BLaER1 treated with 17β-estradiol and CSF1 and Interleukin-3, amounts not matched to agents 10 nM and 100 nM (cell line): ENCODE measurements at regions not wholly inside any gene's neighbourhood (a gene's known extent, or its start where the extent isn't known, plus 50 kb on each side); places are given as distances from the start of the nearest gene placed in this dataset.

Experiments
- H3K27ac ChIP-seq, 11 experiments: shearing (Covaris generic); formaldehyde crosslinking; 2 replicates each; pipeline ENCODE4 v1.8.1; 2022
- H3K27me3 ChIP-seq, 11 experiments: shearing (Covaris generic); formaldehyde crosslinking; 2 replicates each; pipeline ENCODE4 v1.8.1; 2022
- H3K36me3 ChIP-seq, 11 experiments: shearing (Covaris generic); formaldehyde crosslinking; 2 replicates each; pipeline ENCODE4 v1.8.1; 2022
- H3K4me1 ChIP-seq, 10 experiments: shearing (Covaris generic); formaldehyde crosslinking; 2 replicates each; pipeline ENCODE4 v1.8.1; 2022
- H3K4me2 ChIP-seq, 11 experiments: shearing (Covaris generic); formaldehyde crosslinking; 2 replicates each; pipeline ENCODE4 v1.8.1; 2022
- H3K4me3 ChIP-seq, 10 experiments: shearing (Covaris generic); formaldehyde crosslinking; 2 replicates each; pipeline ENCODE4 v1.8.1; 2022
- H3K9ac ChIP-seq, 11 experiments: shearing (Covaris generic); formaldehyde crosslinking; 2 replicates each; pipeline ENCODE4 v1.8.1; 2022
- H3K9me3 ChIP-seq, 11 experiments: shearing (Covaris generic); formaldehyde crosslinking; replicated peaks in 1 of 11; 2 replicates each; pipeline ENCODE4 v1.8.1; 2022
- H4K20me1 ChIP-seq, 11 experiments: shearing (Covaris generic); formaldehyde crosslinking; 2 replicates each; pipeline ENCODE4 v1.8.1; 2022
- Cebpa-rat ChIP-seq, 11 experiments: shearing (Covaris generic); IDR thresholded peaks; 2 replicates each; pipeline ENCODE4 v1.8.1; 2022

DNA sequence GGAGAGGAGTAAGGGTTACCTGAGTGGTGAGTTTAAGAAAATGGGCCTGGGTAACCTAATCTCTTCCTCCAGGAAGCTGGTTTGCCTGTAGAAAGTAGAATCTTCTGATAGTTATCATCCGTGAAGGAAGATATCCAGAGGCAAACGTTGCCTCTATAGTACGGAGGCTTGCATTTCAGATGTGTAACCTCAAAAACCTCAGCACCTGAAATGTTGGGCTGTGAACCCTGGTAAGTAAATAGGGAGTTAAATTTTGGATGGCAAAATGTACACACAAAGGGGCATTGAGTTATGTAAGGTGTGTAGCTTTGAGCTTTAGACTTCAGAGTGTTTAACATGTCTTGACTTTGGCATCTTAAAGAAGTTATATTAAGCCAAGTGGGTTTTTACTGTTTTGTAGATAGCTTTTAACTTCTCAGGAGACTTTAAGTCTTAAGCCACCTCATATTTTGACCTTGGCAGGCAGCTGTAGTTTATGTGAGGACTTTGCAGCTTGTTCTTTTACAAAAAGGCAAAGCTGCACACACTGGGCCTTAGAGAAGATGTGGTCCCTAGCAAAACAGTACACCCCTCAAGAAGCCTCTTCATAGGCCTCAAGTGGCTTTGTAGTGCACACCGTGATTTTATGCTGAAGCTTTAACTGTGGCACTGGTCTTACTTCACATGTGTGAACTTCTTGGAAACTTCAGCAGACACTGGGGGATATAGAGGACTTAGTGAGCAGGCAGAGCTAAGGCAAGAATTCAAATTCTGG is 83.4 kb downstream of the SNRPE start:
- H4K20me1 ChIP-seq = no peaks in the 10 kb centered on the region

DNA sequence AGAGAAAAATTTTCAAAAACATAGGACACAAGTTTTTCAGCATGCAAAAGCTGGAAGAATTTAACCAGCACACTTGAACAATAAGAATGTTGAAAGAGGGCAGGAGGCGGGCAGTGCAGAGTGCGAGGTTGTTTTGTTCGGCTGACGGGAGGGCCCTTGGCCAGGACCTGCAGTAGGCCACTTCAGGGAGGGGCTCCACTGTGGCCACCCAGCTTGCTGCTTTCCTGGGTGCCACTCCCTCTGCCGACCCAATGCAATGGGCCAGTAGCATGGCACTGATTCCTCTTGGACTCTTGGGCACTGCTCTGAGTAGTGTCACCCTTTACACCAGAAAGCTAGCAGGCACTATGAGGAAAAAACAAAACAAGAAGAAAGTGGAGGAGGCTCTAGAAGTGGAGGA is 92.9 kb downstream of the SNRPE start:
- H3K36me3 ChIP-seq = 0 out of 22 replicates have a peak, but pooled peaks cover 0 to 4% (median 0%) of the 10 kb centered on the region in 11 experiments
- TF ChIP-seq Cebpa-rat (IDR thresholded peaks at IDR 0.05) = no peak
- H4K20me1 ChIP-seq = no peaks in the 10 kb centered on the region
- peak overlapping the region in 2 of 10 experiments; percentile 16 to 18; a peak in 2 of 20 replicates for H3K4me3 ChIP-seq
- no peak overlapping the region for H3K9ac ChIP-seq
- no peak overlapping the region for H3K4me2 ChIP-seq
- peak overlapping the region in 5 of 11 experiments; percentile 9 to 35 (median 15); a peak in 4 of 22 replicates for H3K27ac ChIP-seq
- H3K9me3 ChIP-seq = peaks cover 42 to 73% (median 61%) of the 10 kb centered on the region in 11 experiments
- H3K27me3 ChIP-seq = no peaks in the 10 kb centered on the region
- H3K4me1 ChIP-seq = peaks cover 0 to 9% (median 0%) of the 10 kb centered on the region in 10 experiments; a peak in 4 of 20 replicates

More for the DNA sequence above, 83.4 kb downstream of the SNRPE start:
- H3K27ac ChIP-seq = no peak overlapping the region
- no peaks in the 10 kb centered on the region for H3K4me1 ChIP-seq
- no peak for TF ChIP-seq Cebpa-rat (IDR thresholded peaks at IDR 0.05)
- no peaks in the 10 kb centered on the region for H3K36me3 ChIP-seq
- H3K4me3 ChIP-seq = no peak overlapping the region
- H3K9me3 ChIP-seq = no peaks in the 10 kb centered on the region
- no peak overlapping the region for H3K9ac ChIP-seq
- no peaks in the 10 kb centered on the region for H3K27me3 ChIP-seq
- H3K4me2 ChIP-seq = no peak overlapping the region

DNA sequence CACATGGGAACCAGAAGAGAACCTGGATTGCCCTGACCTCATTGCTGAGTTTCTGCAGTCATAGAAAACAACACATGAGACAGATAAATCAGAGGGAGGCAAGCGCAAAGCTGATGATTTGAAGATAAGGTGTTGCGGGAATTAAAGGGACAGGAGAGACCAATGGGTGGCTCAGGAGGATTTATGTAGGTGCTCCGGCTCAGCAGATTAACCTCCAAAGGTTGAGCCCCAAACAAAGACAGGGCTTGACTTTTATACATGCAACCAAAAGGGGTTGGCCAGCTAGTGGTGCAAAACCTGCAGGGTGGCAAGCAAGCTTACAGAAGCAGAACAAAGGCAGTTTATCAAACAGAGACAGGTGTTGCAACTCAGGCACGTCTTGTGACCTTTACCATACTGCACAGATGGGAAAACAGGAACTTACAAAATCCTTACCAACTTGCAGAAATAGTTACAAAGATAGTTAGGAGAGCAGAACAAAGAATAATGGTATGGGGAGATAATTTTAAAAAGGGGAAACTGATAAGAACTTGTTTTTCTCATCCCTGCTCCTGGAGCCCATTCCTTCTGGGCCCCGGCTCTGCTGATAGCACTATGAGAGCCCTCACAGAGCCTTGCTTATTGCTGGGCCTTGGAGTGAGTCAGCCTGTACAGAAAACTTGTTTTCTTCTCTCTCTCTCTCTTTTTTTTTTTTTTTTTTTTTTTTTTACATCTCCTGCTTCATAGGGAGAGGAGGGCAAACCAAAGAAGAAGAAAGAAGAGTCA is 93.6 kb downstream of the SNRPE start:
- Histone ChIP-seq H3K4me1 (peaks cover 0 to 9% (median 0%) of the 10 kb centered on the region in 10 experiments; a peak in 4 of 20 replicates), H3K9me3 (peaks cover 42 to 73% (median 61%) of the 10 kb centered on the region in 11 experiments), H3K4me3 (peak overlapping the region in 2 of 10 experiments; percentile 0 to 16; a peak in 2 of 20 replicates), H3K36me3 (0 out of 22 replicates have a peak, but pooled peaks cover 0 to 4% (median 0%) of the 10 kb centered on the region in 11 experiments), H4K20me1 (no peaks in the 10 kb centered on the region), H3K27me3 (no peaks in the 10 kb centered on the region), H3K9ac (no peak overlapping the region), H3K4me2 (peak overlapping the region in 1 of 11 experiments; percentile 11; a peak in 1 of 22 replicates), H3K27ac (peak overlapping the region in 6 of 11 experiments; percentile 0 to 54 (median 36); a peak in 8 of 22 replicates)
- peak in 5 of 11 experiments; percentile 12 to 35 (median 25); a peak in 3 of 22 replicates for TF ChIP-seq Cebpa-rat (IDR thresholded peaks at IDR 0.05)

DNA sequence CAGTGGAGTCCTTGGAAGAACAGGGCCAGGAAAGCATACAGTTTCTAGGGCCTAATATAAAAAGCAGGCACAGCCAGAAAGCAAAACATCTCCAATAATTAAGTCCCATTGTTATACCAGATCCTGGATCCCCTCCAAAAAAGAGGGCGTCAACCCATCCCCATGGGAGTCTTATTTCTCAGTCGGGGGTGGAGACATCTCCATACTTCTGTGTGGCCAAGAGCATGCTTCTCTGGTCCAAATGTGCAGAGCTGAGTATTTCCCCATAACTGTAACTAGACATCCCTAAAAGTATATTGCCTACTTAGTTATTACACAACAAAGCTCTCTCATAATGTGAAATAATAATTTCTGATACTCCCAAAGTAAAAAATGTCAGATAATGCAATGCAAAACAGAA is 104.2 kb upstream of the SOX13 start:
- Histone ChIP-seq H3K9ac (no peak overlapping the region), H3K4me1 (no peaks in the 10 kb centered on the region), H3K9me3 (peaks cover 77 to 96% (median 81%) of the 10 kb centered on the region in 11 experiments), H4K20me1 (no peaks in the 10 kb centered on the region), H3K4me3 (no peak overlapping the region), H3K27ac (no peak overlapping the region), H3K4me2 (no peak overlapping the region), H3K27me3 (no peaks in the 10 kb centered on the region), H3K36me3 (no peaks in the 10 kb centered on the region)
- no peak for TF ChIP-seq Cebpa-rat (IDR thresholded peaks at IDR 0.05)

DNA sequence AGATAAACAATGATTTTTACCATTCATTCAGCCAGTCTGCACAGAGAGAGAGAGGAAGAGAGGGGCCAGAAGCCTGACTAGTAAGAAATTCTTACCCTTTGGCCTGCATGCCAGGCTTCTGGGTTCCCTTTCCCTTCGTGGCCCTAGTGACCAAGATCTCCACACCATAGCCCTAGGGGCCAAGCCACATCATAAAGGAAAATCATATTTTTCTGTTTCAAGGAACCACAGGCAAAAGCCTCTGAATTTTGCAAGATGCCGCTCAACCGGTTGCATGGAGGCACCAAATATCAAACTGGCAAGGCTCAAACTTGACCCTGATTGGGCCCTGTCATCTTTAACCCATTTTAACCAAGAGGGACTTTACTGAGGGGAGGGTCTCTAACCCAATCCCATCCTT is 103.1 kb upstream of the SOX13 start:
- no peak overlapping the region for H3K9ac ChIP-seq
- H3K27ac ChIP-seq = no peak overlapping the region
- no peaks in the 10 kb centered on the region for H3K27me3 ChIP-seq
- no peaks in the 10 kb centered on the region for H3K36me3 ChIP-seq
- no peaks in the 10 kb centered on the region for H4K20me1 ChIP-seq
- no peak for TF ChIP-seq Cebpa-rat (IDR thresholded peaks at IDR 0.05)
- peaks cover 76 to 94% (median 81%) of the 10 kb centered on the region in 11 experiments for H3K9me3 ChIP-seq
- H3K4me3 ChIP-seq = no peak overlapping the region
- H3K4me1 ChIP-seq = no peaks in the 10 kb centered on the region
- no peak overlapping the region for H3K4me2 ChIP-seq

DNA sequence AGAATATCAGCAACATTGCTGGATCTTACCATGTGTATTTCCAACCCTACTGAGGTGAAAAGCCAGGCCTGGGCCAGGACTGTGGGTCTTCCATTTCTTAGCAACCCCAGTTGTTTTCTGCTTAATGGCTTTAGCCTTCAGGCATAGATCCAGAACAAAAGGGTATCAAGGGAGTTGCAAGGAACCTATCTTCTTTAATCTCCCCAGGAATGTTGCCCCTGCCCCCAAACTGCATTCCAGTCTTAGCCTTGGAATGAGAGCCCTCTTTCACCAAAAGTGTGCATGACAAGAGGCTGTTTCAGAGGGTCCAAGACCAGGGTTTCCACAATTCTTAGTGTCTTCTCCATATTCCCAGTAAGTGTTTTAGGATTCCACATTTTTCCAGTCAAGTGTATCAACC is 87.9 kb upstream of the SOX13 start:
- H3K27ac ChIP-seq = no peak overlapping the region
- no peak overlapping the region for H3K9ac ChIP-seq
- no peak for TF ChIP-seq Cebpa-rat (IDR thresholded peaks at IDR 0.05)
- no peak overlapping the region for H3K4me3 ChIP-seq
- H4K20me1 ChIP-seq = no peaks in the 10 kb centered on the region
- no peaks in the 10 kb centered on the region for H3K27me3 ChIP-seq
- no peaks in the 10 kb centered on the region for H3K9me3 ChIP-seq
- H3K4me2 ChIP-seq = no peak overlapping the region
- no peaks in the 10 kb centered on the region for H3K36me3 ChIP-seq
- no peaks in the 10 kb centered on the region for H3K4me1 ChIP-seq

DNA sequence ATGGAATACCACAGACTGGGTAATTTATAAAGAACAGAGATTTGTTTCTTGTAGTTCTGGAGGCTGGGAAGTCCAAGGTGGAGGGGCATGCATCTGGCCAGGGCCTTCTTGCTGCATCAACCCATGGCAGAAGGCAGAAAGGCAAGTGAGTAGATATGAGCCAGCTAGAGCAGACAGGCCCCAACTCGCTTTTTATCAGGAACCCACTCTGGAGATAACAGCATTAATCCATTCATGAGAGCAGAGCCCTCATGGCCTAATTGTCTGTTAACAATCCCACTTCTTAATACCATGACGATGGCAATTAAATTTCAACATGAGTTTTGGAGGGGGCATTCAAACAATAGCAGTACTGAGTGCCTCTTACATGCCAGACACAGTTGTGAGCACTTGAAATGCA is 87.2 kb upstream of the SOX13 start:
- H3K9ac ChIP-seq = no peak overlapping the region
- H3K4me2 ChIP-seq = no peak overlapping the region
- no peak overlapping the region for H3K27ac ChIP-seq

DNA sequence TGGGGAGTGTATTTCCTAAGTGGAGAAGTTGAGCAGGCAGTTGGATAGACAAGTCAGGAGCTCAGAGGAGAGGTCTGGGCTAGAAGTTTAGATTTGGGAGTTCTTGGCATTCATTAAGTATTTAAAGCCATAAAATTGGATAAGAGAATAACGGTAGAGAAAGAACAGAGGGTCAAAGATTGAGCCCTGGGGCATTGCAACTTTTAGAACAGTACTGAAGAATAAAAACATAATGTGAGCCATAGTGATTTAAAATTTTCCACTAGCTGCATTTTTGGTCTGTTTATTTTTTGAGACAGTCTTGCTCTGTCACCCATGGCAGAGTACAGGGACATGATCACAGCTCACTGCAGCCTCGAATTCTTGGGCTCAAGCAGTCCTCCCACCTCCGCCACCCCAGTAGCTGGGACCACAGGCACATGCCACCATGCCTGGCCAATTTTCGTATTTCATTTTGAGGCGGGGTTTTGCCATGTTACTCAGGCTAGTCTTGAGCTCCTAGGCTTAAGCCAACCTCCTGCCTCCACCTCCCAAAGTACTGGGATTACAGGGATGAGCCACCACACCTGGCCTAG is 85.9 kb upstream of the SOX13 start:
- H3K36me3 ChIP-seq = no peaks in the 10 kb centered on the region
- H3K4me2 ChIP-seq = no peak overlapping the region
- H3K4me1 ChIP-seq = no peaks in the 10 kb centered on the region
- H3K9ac ChIP-seq = no peak overlapping the region
- TF ChIP-seq Cebpa-rat (IDR thresholded peaks at IDR 0.05) = no peak
- no peaks in the 10 kb centered on the region for H3K27me3 ChIP-seq
- H4K20me1 ChIP-seq = no peaks in the 10 kb centered on the region
- no peak overlapping the region for H3K27ac ChIP-seq
- H3K4me3 ChIP-seq = no peak overlapping the region
- no peaks in the 10 kb centered on the region for H3K9me3 ChIP-seq

More for the DNA sequence above, 87.2 kb upstream of the SOX13 start:
- TF ChIP-seq Cebpa-rat (IDR thresholded peaks at IDR 0.05) = no peak
- no peaks in the 10 kb centered on the region for H4K20me1 ChIP-seq
- no peak overlapping the region for H3K4me3 ChIP-seq
- no peaks in the 10 kb centered on the region for H3K4me1 ChIP-seq
- no peaks in the 10 kb centered on the region for H3K9me3 ChIP-seq
- H3K27me3 ChIP-seq = no peaks in the 10 kb centered on the region
- no peaks in the 10 kb centered on the region for H3K36me3 ChIP-seq

DNA sequence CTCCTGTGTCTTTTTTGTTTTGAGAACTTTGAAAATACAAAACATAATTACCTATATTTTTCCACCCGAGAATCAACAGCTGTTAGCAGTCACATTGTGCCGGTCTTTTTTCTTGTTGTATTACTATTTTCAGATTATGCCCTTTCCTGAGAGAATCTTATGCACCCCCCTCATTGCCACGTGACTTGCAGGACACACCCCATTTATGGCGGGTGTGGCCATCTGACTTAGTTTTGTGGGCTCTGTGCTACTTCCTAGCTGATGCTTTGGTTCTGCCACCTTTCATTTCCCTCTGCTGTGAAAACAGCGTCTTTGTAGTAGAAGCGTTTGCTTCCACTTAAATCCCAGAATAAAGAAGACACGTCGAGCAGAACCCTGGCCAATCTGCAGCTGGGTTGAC is 82.8 kb upstream of the SOX13 start:
- no peak overlapping the region for H3K4me3 ChIP-seq
- H3K9me3 ChIP-seq = no peaks in the 10 kb centered on the region
- no peak overlapping the region for H3K4me2 ChIP-seq
- TF ChIP-seq Cebpa-rat (IDR thresholded peaks at IDR 0.05) = no peak
- H4K20me1 ChIP-seq = no peaks in the 10 kb centered on the region
- no peaks in the 10 kb centered on the region for H3K4me1 ChIP-seq
- H3K27ac ChIP-seq = no peak overlapping the region
- no peaks in the 10 kb centered on the region for H3K27me3 ChIP-seq
- H3K36me3 ChIP-seq = no peaks in the 10 kb centered on the region
- H3K9ac ChIP-seq = no peak overlapping the region
